Superior temporal gyrus (tissue), 1 donor: ENCODE measurements at regions not wholly inside any gene's neighbourhood (a gene's known extent, or its start where the extent isn't known, plus 50 kb on each side); places are given as distances from the start of the nearest gene placed in this dataset.
"Not testable (repeated sequence)": the region's sequence is repeated elsewhere in the genome, so short reads cannot be mapped to it uniquely, and the experiment has no call there.

Experiments used
- DNase-seq: peaks from one replicate; pipeline ENCODE4 v3.0.0-alpha.2; 2016; ENCODE audit errors: extremely low spot score

GRCh38 chr10:43939389-43939938 lies 290.8 kb upstream of the ZNF32 start:
- DNase-seq: no peak

GRCh38 chr10:43938810-43939209 lies 290.1 kb upstream of the ZNF32 start:
- DNase-seq: no peak

GRCh38 chr10:43931308-43931930 lies 282.7 kb upstream of the ZNF32 start:
- no peak for DNase-seq

GRCh38 chr10:43930777-43931176 lies 282.1 kb upstream of the ZNF32 start:
- DNase-seq: no peak

- no peak for DNase-seq
Observed at GRCh38 chr10:43930243-43930642, 281.6 kb upstream of the ZNF32 start.

- DNase-seq: no peak
Observed at GRCh38 chr10:43929122-43929521, 280.4 kb upstream of the ZNF32 start.

GRCh38 chr10:43928425-43928968 lies 279.8 kb upstream of the ZNF32 start:
- no peak for DNase-seq

GRCh38 chr10:43926875-43927406 lies 278.3 kb upstream of the ZNF32 start:
- DNase-seq: no peak

GRCh38 chr10:43926371-43926770 lies 277.7 kb upstream of the ZNF32 start:
- no peak for DNase-seq

GRCh38 chr10:43925793-43926192 lies 277.1 kb upstream of the ZNF32 start:
- DNase-seq: no peak

GRCh38 chr10:43923328-43923727 lies 274.6 kb upstream of the ZNF32 start:
- DNase-seq: no peak

- DNase-seq: no peak
Observed at GRCh38 chr10:43922335-43923280, 273.9 kb upstream of the ZNF32 start.

GRCh38 chr10:43921881-43922280 lies 273.2 kb upstream of the ZNF32 start:
- DNase-seq: no peak

- DNase-seq: no peak
Observed at GRCh38 chr10:43921478-43921877, 272.8 kb upstream of the ZNF32 start.

- not testable (repeated sequence) for DNase-seq
Observed at GRCh38 chr10:43920236-43920758, 271.6 kb upstream of the ZNF32 start.

- no peak for DNase-seq
Observed at GRCh38 chr10:43913676-43914235, 265.1 kb upstream of the ZNF32 start.

- no peak for DNase-seq
Observed at GRCh38 chr10:43912469-43912868, 263.8 kb upstream of the ZNF32 start.

GRCh38 chr10:43906490-43906889 lies 257.8 kb upstream of the ZNF32 start:
- DNase-seq: no peak

- no peak for DNase-seq
Observed at GRCh38 chr10:43905512-43906236, 257.0 kb upstream of the ZNF32 start.

- DNase-seq: no peak
Observed at GRCh38 chr10:43904844-43905243, 256.2 kb upstream of the ZNF32 start.

- no peak for DNase-seq
Observed at GRCh38 chr10:43904301-43904700, 255.6 kb upstream of the ZNF32 start.
